IgD-negative memory B cell (primary cell): ENCODE measurements at regions not wholly inside any gene's neighbourhood (a gene's known extent, or its start where the extent isn't known, plus 50 kb on each side); places are given as distances from the start of the nearest gene placed in this dataset.

Source experiments
- H3K27ac Mint-ChIP-seq, 3 donors: one replicate each; pipeline ENCODE4 v1.8.0; 2020 to 2022; ENCODE audit warnings: mild to moderate bottlenecking in 3 of 3, mixed read lengths in 3 of 3, moderate library complexity in 1 of 3
- H3K27me3 Mint-ChIP-seq: one replicate; pipeline ENCODE4 v1.8.0; 2021; ENCODE audit warnings: mixed read lengths
- H3K36me3 Mint-ChIP-seq: one replicate; pipeline ENCODE4 v1.8.0; 2020; ENCODE audit warnings: mild to moderate bottlenecking, mixed read lengths
- H3K4me1 Mint-ChIP-seq, 3 donors: one replicate each; pipeline ENCODE4 v1.8.0; 2020 to 2022; ENCODE audit warnings: mixed read lengths in 3 of 3, mild to moderate bottlenecking in 1 of 3
- H3K4me3 Mint-ChIP-seq, 4 donors: one replicate each; pipeline ENCODE4 v1.8.0; 2020 to 2022; ENCODE audit warnings: mild to moderate bottlenecking in 4 of 4, mixed read lengths in 4 of 4, moderate library complexity in 3 of 4
- H3K9me3 Mint-ChIP-seq, 3 donors: one replicate each; pipeline ENCODE4 v1.8.0; 2020 to 2021; ENCODE audit warnings: mixed read lengths in 3 of 3, mild to moderate bottlenecking in 1 of 3

- Mint-ChIP-seq H3K4me1 (no peaks in the 10 kb centered on the region), H3K27me3 (peaks cover 3% of the 10 kb centered on the region), H3K9me3 (peaks cover 0 to 2% (median 1%) of the 10 kb centered on the region in 3 donors), H3K36me3 (no peaks in the 10 kb centered on the region), H3K27ac (no peak overlapping the region), H3K4me3 (no peak overlapping the region)
These were observed 242.7 kb downstream of the MN1 start for GRCh38 chr22:27558658-27559371.

- Mint-ChIP-seq H3K9me3 (peaks cover 0 to 2% (median 1%) of the 10 kb centered on the region in 3 donors), H3K27ac (peak overlapping the region in 1 of 3 donors; percentile 80), H3K4me1 (no peaks in the 10 kb centered on the region), H3K36me3 (no peaks in the 10 kb centered on the region), H3K4me3 (no peak overlapping the region), H3K27me3 (peaks cover 3% of the 10 kb centered on the region)
These were observed 240.8 kb downstream of the MN1 start for GRCh38 chr22:27560781-27561180.

GRCh38 chr22:27561286-27561904 lies 240.2 kb downstream of the MN1 start:
- no peak overlapping the region for H3K4me3 Mint-ChIP-seq
- peaks cover 0 to 2% (median 1%) of the 10 kb centered on the region in 3 donors for H3K9me3 Mint-ChIP-seq
- no peaks in the 10 kb centered on the region for H3K36me3 Mint-ChIP-seq
- H3K27me3 Mint-ChIP-seq: peaks cover 2% of the 10 kb centered on the region
- H3K27ac Mint-ChIP-seq: peak overlapping the region in 1 of 3 donors; percentile 80
- no peaks in the 10 kb centered on the region for H3K4me1 Mint-ChIP-seq

- Mint-ChIP-seq H3K27ac (no peak overlapping the region), H3K27me3 (no peaks in the 10 kb centered on the region), H3K9me3 (peaks cover 0 to 2% (median 0%) of the 10 kb centered on the region in 3 donors), H3K4me1 (no peaks in the 10 kb centered on the region), H3K36me3 (no peaks in the 10 kb centered on the region), H3K4me3 (no peak overlapping the region)
These were observed 236.8 kb downstream of the MN1 start for GRCh38 chr22:27564806-27565205.

- H3K27ac Mint-ChIP-seq: no peak overlapping the region
- H3K9me3 Mint-ChIP-seq: peaks cover 0 to 2% (median 2%) of the 10 kb centered on the region in 3 donors
- H3K4me3 Mint-ChIP-seq: no peak overlapping the region
- no peaks in the 10 kb centered on the region for H3K36me3 Mint-ChIP-seq
- no peaks in the 10 kb centered on the region for H3K4me1 Mint-ChIP-seq
- no peaks in the 10 kb centered on the region for H3K27me3 Mint-ChIP-seq
These were observed 235.0 kb downstream of the MN1 start for GRCh38 chr22:27566602-27567001.

GRCh38 chr22:27568265-27568664 lies 233.3 kb downstream of the MN1 start:
- no peak overlapping the region for H3K4me3 Mint-ChIP-seq
- no peaks in the 10 kb centered on the region for H3K27me3 Mint-ChIP-seq
- no peaks in the 10 kb centered on the region for H3K4me1 Mint-ChIP-seq
- H3K36me3 Mint-ChIP-seq: no peaks in the 10 kb centered on the region
- H3K27ac Mint-ChIP-seq: no peak overlapping the region
- H3K9me3 Mint-ChIP-seq: peaks cover 0 to 5% (median 4%) of the 10 kb centered on the region in 3 donors

GRCh38 chr22:27571463-27572277 lies 229.9 kb downstream of the MN1 start:
- no peak overlapping the region for H3K27ac Mint-ChIP-seq
- peaks cover 6% of the 10 kb centered on the region for H3K27me3 Mint-ChIP-seq

GRCh38 chr22:27572278-27572666 lies 229.3 kb downstream of the MN1 start:
- no peaks in the 10 kb centered on the region for H3K36me3 Mint-ChIP-seq
- no peaks in the 10 kb centered on the region for H3K4me1 Mint-ChIP-seq
- H3K27me3 Mint-ChIP-seq: peaks cover 6% of the 10 kb centered on the region
- no peak overlapping the region for H3K27ac Mint-ChIP-seq
- peaks cover 1 to 5% (median 4%) of the 10 kb centered on the region in 3 donors for H3K9me3 Mint-ChIP-seq
- H3K4me3 Mint-ChIP-seq: no peak overlapping the region

More at GRCh38 chr22:27571463-27572277, 229.9 kb downstream of the MN1 start:
- Mint-ChIP-seq H3K36me3 (no peaks in the 10 kb centered on the region), H3K4me3 (no peak overlapping the region), H3K9me3 (peaks cover 1 to 5% (median 4%) of the 10 kb centered on the region in 3 donors), H3K4me1 (no peaks in the 10 kb centered on the region)

GRCh38 chr22:27573280-27574001 lies 228.1 kb downstream of the MN1 start:
- Mint-ChIP-seq H3K4me3 (no peak overlapping the region), H3K27me3 (peaks cover 6% of the 10 kb centered on the region), H3K9me3 (peaks cover 1 to 5% (median 4%) of the 10 kb centered on the region in 3 donors), H3K27ac (no peak overlapping the region), H3K4me1 (no peaks in the 10 kb centered on the region), H3K36me3 (no peaks in the 10 kb centered on the region)

GRCh38 chr22:27574002-27574366 lies 227.6 kb downstream of the MN1 start:
- H3K4me3 Mint-ChIP-seq: no peak overlapping the region
- H3K36me3 Mint-ChIP-seq: no peaks in the 10 kb centered on the region
- peaks cover 1 to 5% (median 4%) of the 10 kb centered on the region in 3 donors for H3K9me3 Mint-ChIP-seq
- H3K4me1 Mint-ChIP-seq: no peaks in the 10 kb centered on the region
- H3K27ac Mint-ChIP-seq: no peak overlapping the region
- peaks cover 6% of the 10 kb centered on the region for H3K27me3 Mint-ChIP-seq

GRCh38 chr22:27574651-27575050 lies 226.9 kb downstream of the MN1 start:
- no peak overlapping the region for H3K27ac Mint-ChIP-seq
- peaks cover 6% of the 10 kb centered on the region for H3K27me3 Mint-ChIP-seq

GRCh38 chr22:27575348-27575747 lies 226.2 kb downstream of the MN1 start:
- peaks cover 6% of the 10 kb centered on the region for H3K27me3 Mint-ChIP-seq
- no peak overlapping the region for H3K27ac Mint-ChIP-seq
- H3K9me3 Mint-ChIP-seq: peaks cover 1 to 5% (median 4%) of the 10 kb centered on the region in 3 donors
- H3K36me3 Mint-ChIP-seq: no peaks in the 10 kb centered on the region
- H3K4me3 Mint-ChIP-seq: no peak overlapping the region
- H3K4me1 Mint-ChIP-seq: no peaks in the 10 kb centered on the region

More at GRCh38 chr22:27574651-27575050, 226.9 kb downstream of the MN1 start:
- Mint-ChIP-seq H3K4me1 (no peaks in the 10 kb centered on the region), H3K36me3 (no peaks in the 10 kb centered on the region), H3K4me3 (no peak overlapping the region), H3K9me3 (peaks cover 1 to 5% (median 4%) of the 10 kb centered on the region in 3 donors)

- Mint-ChIP-seq H3K4me1 (no peaks in the 10 kb centered on the region), H3K4me3 (no peak overlapping the region), H3K9me3 (peaks cover 1 to 4% (median 3%) of the 10 kb centered on the region in 3 donors), H3K27me3 (peaks cover 6% of the 10 kb centered on the region), H3K27ac (no peak overlapping the region), H3K36me3 (no peaks in the 10 kb centered on the region)
These were observed 225.1 kb downstream of the MN1 start for GRCh38 chr22:27576413-27576812.

- Mint-ChIP-seq H3K36me3 (no peaks in the 10 kb centered on the region), H3K9me3 (peaks cover 1 to 4% (median 2%) of the 10 kb centered on the region in 3 donors), H3K27ac (no peak overlapping the region), H3K4me3 (no peak overlapping the region), H3K27me3 (peaks cover 6% of the 10 kb centered on the region), H3K4me1 (no peaks in the 10 kb centered on the region)
These were observed 224.6 kb downstream of the MN1 start for GRCh38 chr22:27576815-27577573.
